Brain pericyte (primary cell): ENCODE measurements at regions not wholly inside any gene's neighbourhood (a gene's known extent, or its start where the extent isn't known, plus 50 kb on each side); places are given as distances from the start of the nearest gene placed in this dataset.
"Not testable (repeated sequence)": the region's sequence is repeated elsewhere in the genome, so short reads cannot be mapped to it uniquely, and the experiment has no call there.

Source experiments
- DNase-seq: peaks from one replicate; pipeline ENCODE4 v3.0.0-alpha.2; 2012; ENCODE audit warnings: low read depth, low spot score

- no peak for DNase-seq
Measured at GRCh38 chr7:92973293-92973731, 136.9 kb upstream of the CDK6 start.

DNA sequence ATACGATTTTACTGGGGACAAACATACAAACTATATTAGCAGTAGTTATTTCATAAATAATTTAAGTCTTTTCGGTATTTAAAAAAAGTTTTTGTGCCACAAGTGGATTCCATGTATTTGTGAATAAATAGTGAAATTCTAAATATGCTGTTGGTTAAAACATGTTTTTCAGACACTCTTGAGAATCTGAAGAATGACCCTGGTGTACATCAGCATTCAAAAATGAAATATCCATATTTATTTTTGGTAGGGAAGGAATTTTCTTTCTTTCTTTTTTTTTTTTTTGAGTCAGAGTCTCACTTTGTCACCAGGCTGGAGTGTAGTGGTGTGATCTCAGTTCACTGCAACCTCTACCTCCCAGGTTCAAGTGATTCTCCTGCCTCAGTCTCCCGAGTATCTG is 136.1 kb upstream of the CDK6 start:
- no peak for DNase-seq

DNA sequence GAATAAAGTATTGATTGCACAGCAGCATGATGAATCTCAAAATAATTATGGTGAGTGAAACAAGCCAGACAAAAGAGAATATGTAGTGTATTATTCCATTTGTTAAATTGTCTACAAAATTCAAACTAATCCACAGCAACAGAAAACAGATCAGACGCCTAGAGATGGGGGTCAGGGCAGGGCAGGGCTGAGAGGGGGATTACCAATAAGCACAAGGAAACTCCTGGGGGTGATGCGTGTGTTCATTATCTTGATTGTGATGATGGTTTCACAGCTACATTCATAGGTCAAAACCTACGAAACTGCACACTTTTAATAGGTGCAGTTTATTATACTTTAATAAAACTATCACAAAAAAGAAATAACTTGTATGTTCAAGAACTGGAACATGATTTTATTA is 132.7 kb upstream of the CDK6 start:
- no peak for DNase-seq

DNA sequence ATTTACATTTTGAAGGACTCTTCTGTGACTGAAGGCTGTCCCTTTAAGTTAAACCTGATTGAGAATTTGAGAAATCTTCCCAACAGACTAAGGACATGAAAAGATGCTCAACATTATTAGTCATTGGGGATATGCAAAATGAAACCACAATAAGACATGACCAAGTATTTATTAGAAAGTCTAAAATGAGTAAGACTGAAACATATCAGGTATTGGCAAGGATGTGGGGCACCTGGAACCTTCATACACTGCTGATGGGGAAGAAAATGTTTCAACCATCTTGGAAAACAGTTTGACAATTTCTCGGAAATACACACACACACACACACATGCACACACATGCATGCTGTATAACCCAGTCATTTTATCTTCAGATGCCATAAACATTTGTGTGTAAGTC is 132.1 kb upstream of the CDK6 start:
- DNase-seq, result no peak

GRCh38 chr7:92967238-92967637 is 130.9 kb upstream of the CDK6 start:
- no peak for DNase-seq

DNA sequence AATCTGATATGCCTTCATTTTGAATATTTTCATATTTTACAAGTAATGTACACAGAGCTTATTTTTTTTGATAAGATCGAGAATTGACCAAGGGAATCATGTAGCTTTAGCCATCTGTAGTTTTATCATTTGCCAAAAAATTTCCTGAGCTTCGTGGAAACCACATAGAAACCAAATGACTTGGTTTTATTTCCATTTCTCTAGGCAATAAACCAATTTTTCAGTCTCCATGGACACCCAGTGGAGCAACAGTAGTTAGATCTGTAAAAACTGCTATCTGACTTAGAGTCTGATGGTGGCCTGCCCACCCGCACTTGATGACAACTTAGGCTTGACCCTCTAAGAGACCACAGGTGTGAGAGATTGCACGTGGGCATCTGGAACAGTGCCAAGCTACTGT is 127.8 kb upstream of the CDK6 start:
- no peak for DNase-seq

DNA sequence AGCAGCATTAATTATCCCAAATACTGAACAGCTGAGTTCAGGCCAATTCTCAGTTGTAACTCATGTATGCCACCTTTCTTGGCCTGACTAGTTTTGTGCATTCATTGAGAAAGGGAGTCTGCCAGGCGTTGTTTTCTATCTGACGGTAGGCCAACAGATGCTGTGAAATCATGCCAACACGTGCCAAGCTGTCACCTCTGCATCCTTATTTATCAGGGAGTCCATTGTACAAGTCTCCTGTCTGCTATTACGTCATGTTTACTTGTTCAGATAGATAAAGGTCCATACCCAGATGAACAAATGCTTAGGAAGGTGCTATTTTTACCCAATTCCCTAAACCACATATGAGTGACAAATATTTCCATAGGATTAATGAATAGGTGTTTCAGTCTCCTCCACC is 127.2 kb upstream of the CDK6 start:
- no peak for DNase-seq

DNA sequence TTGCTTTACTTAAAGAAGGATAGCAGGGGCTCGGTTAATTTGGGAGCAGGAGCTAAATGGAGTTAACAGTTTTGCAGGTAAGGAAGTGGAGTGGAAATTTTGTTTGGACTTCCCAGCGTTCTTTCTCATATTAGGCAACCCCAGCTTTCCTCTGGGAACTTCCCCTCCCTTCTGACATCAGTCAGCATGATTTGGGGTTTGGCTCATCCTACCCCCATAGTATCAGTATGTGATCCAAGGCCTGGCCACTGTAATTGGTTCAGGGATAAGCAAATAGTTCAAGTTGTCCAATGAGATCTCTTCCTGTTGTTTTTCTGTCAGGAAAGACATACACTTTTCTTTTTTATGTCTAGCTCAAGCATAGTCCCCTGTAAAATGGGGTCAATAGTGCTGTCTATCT is 125.6 kb upstream of the CDK6 start:
- no peak for DNase-seq

DNA sequence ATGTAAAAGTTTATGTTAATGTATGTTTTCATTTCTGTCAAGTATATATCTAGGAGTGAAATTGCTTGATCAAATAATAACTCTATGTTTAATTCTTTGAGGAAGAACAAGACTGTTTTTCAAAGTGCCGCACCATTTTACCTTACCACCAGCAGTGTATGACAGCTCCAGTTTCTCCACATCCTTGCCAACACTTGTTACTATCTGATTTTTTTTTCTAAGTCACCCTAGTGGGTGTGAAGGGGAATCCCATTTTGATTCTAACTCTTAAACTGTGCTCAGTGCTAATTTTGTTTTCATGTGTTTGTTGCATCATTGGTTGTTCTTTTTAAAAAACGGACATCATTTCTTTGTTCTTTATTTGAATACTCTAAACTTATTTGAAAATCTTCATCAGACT is 120.2 kb upstream of the CDK6 start:
- DNase-seq, result no peak

DNA sequence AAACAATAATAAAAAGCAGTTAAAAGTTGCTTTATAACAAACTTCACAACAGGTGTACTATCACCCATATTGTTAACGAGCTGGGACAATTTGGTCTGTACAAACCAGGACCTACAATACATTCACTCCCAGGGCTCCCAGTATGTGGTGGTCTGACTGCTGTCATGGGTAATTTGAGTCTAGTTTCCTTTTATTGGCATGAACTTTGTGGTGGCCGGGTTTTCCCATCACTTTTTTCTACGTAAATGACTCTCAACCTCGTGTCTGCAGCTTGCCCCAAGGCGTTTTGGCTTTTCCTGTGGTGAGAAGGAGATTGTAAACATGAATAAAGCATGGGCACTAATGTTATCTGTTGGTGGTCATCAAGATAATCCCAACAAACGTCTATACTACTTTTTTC is 118.7 kb upstream of the CDK6 start:
- DNase-seq, result no peak

DNA sequence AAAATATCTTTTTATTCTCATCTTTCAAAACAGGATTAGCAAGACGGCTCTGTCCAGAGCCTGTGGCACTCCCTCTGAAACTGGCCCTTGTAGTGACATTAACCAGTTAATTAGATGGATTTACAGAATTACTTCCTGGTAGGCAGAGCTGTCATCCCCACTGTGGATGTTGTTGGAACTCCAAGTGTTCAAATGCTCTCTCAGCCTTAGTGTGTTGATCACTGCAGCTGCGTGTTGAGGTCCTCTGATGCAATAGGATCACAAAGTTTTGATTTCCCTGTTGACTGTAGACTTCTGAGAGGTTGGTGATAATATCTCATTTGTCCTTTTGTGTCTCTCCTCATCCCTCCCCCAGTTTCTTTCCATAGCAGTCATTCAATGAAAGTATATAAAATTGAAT is 117.3 kb upstream of the CDK6 start:
- DNase-seq, result no peak

DNA sequence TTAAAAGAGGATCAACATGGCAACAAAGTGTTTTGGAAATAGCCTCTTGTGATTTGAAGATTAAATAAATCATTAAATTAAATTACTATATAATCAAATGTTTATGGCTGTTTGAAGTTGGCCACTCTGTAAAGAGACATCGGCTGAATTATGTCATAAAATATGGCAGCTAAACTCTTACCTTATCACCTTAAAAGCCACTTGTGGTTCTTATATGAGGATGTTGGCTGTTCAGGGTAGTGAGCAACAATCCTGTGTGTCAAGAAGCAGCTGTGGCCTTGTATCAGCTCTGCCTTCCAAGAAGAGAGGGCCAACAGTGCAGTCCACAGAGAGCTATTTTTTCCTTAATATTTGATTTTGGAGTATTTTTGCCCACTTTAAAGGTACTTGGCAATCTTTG is 113.4 kb upstream of the CDK6 start:
- DNase-seq, result no peak

GRCh38 chr7:92945840-92946239 is 109.5 kb upstream of the CDK6 start:
- DNase-seq, result no peak

DNA sequence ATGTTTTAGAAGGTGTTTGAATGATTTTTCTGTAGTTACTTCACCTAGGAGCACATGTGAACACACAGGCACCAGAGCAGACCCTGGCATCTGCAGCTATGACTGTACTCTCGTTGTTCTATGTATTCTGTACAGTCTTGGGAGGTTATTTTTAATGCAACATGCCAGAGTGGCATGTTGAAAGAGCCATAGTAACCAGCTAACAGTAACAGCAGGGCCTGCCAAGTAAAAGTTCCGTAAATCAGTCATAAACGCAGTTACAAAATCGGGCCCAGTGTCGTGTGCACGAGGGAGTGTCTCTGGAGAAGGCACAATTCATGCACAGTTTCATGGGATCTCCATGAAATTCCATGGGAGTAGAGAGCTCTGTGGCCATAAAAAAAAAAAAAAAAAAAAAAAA is 108.3 kb upstream of the CDK6 start:
- no peak for DNase-seq

- DNase-seq, result not testable (repeated sequence)
Measured at GRCh38 chr7:92942706-92943105, 106.3 kb upstream of the CDK6 start.

GRCh38 chr7:92939666-92940360 is 103.4 kb upstream of the CDK6 start:
- DNase-seq, result no peak

DNA sequence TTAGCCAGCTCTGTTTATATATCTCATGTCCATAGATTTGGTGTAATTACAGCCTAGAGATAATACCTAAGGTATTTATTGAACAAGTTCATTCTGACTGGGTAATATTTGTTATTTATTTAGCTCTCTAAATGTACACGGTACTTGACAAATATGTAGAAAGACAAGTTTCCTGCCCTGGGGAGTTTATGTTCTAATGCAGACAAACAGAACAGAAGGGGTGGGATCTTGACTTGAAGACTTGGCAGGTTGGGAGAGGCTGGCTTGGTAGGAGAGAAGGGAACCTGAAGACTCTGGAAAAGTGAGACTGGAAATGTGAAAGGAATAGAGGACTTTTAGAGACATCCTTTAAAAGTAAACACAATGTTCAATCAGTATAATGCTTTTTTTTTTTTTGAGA is 97.7 kb upstream of the CDK6 start:
- DNase-seq, result no peak

GRCh38 chr7:92932450-92932849 is 96.1 kb upstream of the CDK6 start:
- no peak for DNase-seq

DNA sequence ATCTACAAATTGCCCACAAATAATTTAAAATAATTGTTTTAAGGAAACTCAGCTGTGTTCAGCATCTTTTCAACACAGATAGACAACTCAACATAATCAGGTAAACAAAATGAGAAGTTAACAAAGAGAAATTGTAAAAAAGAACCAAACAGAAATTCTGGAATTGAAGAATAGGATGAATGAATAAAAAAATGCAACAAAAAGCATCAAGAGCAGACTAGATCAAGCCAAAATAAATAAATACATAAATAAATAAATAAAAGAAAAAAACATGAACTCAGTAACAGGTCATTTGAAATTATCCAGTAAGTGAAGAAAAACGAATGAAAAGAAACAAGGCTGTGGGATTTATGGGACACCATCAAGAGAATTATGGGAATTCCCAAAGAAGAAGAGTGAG is 94.0 kb upstream of the CDK6 start:
- no peak for DNase-seq

- no peak for DNase-seq
Measured at GRCh38 chr7:92926697-92927044, 90.3 kb upstream of the CDK6 start.

DNA sequence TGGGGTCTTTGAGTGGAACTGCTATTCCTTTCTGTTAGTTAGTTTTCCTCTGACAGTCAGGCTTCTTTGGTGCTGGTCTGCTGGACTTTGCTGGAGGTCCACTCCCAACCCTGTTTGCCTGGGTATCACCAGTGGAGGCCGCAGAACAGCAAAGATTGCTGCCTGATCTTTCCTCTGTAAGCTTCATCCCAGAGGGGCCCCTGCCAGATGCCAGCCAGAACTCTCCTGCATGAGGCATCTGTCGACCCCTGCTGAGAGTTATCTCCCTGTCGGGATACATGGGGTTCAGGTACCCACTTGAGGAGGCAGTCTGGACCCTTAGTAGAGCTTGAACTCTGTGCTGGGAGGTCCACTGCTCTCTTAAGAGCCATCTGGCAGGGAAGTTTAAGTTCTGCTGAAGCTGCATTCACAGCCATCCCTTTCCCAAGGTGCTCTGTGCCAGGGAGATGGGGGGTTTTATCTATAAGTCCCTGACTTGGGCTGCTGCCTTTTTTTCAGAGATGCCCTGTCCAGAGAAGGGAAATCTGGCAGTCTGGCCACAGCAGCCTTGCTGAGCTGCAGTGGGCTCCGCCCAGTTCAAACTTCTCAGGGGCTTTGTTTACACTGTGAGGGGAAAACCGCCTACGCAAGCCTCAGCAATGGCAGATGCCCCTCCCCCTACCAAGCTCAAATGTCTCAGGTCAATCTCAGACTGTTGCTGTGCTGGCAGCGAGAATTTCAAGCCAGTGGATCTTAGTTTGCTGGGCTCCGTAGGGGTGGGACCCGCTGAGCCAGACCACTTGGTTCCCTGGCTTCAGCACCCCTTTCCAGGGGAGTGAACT is 89.7 kb upstream of the CDK6 start:
- DNase-seq, result peak; percentile 2

DNA sequence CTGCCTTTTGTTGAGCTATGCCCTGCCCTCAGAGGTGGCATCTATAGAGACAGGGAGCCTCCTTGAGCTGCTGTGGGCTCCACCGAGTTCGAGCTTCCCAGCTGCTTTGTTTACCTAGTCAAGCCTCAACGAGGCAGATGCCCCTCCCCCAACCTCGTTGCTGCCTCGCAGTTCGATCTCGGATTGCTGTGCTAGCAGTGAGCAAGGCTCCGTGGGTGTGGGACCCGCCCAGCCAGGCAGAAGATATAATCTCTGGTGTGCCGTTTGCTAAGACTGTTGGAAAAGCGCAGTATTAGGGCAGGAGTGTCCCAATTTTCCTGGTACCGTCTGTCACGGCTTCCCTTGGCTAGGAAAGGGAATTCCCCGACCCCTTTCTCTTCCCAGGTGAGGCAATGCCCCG is 88.4 kb upstream of the CDK6 start:
- DNase-seq, result no peak

GRCh38 chr7:92917230-92917629 is 80.9 kb upstream of the CDK6 start:
- no peak for DNase-seq
